ENCODE measurements at regions not wholly inside any gene's neighbourhood (a gene's known extent, or its start where the extent isn't known, plus 50 kb on each side); places are given as distances from the start of the nearest gene placed in this dataset.

- peak; percentile 44 for TF ChIP-seq CTCF (IDR thresholded peaks at IDR 0.05; ENCODE audit: low read length, missing control alignments)
- peak; percentile 85 for DNase-seq (ENCODE audit: low read depth)
- H3K4me3 ChIP-seq (replicated peaks; ENCODE audit: low read depth, low read length), result no peak overlapping the region
These were observed 665.0 kb downstream of the NR2F1-AS1 start for GRCh38 chr5:92916036-92916435.

- no peak overlapping the region for H3K4me3 ChIP-seq (replicated peaks; ENCODE audit: low read depth, low read length)
- TF ChIP-seq CTCF (IDR thresholded peaks at IDR 0.05; ENCODE audit: low read length, missing control alignments), result no peak
- DNase-seq (ENCODE audit: low read depth), result no peak
These were observed 668.7 kb downstream of the NR2F1-AS1 start for GRCh38 chr5:92912283-92912682.

- TF ChIP-seq CTCF (IDR thresholded peaks at IDR 0.05; ENCODE audit: low read length, missing control alignments), result no peak
- no peak overlapping the region for H3K4me3 ChIP-seq (replicated peaks; ENCODE audit: low read depth, low read length)
- no peak for DNase-seq (ENCODE audit: low read depth)
These were observed 669.2 kb downstream of the NR2F1-AS1 start for GRCh38 chr5:92911851-92912250.

- H3K4me3 ChIP-seq (replicated peaks; ENCODE audit: low read depth, low read length), result no peak overlapping the region
- no peak for TF ChIP-seq CTCF (IDR thresholded peaks at IDR 0.05; ENCODE audit: low read length, missing control alignments)
- DNase-seq (ENCODE audit: low read depth), result no peak
These were observed 669.7 kb downstream of the NR2F1-AS1 start for GRCh38 chr5:92911293-92911692.

- DNase-seq (ENCODE audit: low read depth), result peak; percentile 48
- no peak overlapping the region for H3K4me3 ChIP-seq (replicated peaks; ENCODE audit: low read depth, low read length)
- TF ChIP-seq CTCF (IDR thresholded peaks at IDR 0.05; ENCODE audit: low read length, missing control alignments), result peak; percentile 68
These were observed 671.4 kb downstream of the NR2F1-AS1 start for GRCh38 chr5:92909602-92909962.

- no peak for DNase-seq (ENCODE audit: low read depth)
- H3K4me3 ChIP-seq (replicated peaks; ENCODE audit: low read depth, low read length), result no peak overlapping the region
- TF ChIP-seq CTCF (IDR thresholded peaks at IDR 0.05; ENCODE audit: low read length, missing control alignments), result no peak
These were observed 671.9 kb downstream of the NR2F1-AS1 start for GRCh38 chr5:92908952-92909601.

- TF ChIP-seq CTCF (IDR thresholded peaks at IDR 0.05; ENCODE audit: low read length, missing control alignments), result no peak
- DNase-seq (ENCODE audit: low read depth), result peak; percentile 62
- no peak overlapping the region for H3K4me3 ChIP-seq (replicated peaks; ENCODE audit: low read depth, low read length)
These were observed 672.9 kb downstream of the NR2F1-AS1 start for GRCh38 chr5:92907938-92908606.
